HCT116 (cell line): ENCODE measurements at regions not wholly inside any gene's neighbourhood (a gene's known extent, or its start where the extent isn't known, plus 50 kb on each side); places are given as distances from the start of the nearest gene placed in this dataset.

Source experiments
- ATAC-seq: fragments of 200-7000 bp; cut with Tn5 transposase; 2 replicates; pipeline ENCODE4 v1.9.1; 2020; ENCODE audit warnings: mild to moderate bottlenecking, moderate library complexity
- BruUV-seq: library from RNA; stranded (reverse); fragments of 400-500 nt; replicated peaks from 2 replicates; lab custom pipeline; 2021; lab: Mats Ljungman, UMichigan
- CTCF ChIA-PET: fragments of 300-600 bp; sonication (Branson Sonifier 250); formaldehyde crosslinking; loops from one replicate; lab custom pipeline; 2021; ENCODE audit warnings: antibody characterized with exemption; lab: Charles Lee
- POLR2A ChIA-PET: fragments of 300-600, 350-600 bp; sonication (Branson Sonifier 250); formaldehyde crosslinking; loops from one replicate; lab custom pipeline; 2021; ENCODE audit warnings: antibody characterized with exemption; lab: Charles Lee
- RAD21 ChIA-PET, 2 experiments: fragments of 300-600 bp; sonication (Branson Sonifier 250); formaldehyde crosslinking; loops; one replicate each; lab custom pipeline; 2023; ENCODE audit warnings: low total read pairs in 2 of 2; ENCODE audit not compliant: uncharacterized antibody in 2 of 2, unreplicated experiment in 2 of 2, low non-redundant PET in 1 of 2; lab: Charles Lee
- DNase-seq: peaks from one replicate; pipeline ENCODE4 v3.0.0-alpha.2; 2010; ENCODE audit warnings: low read depth, low spot score
- H2AFZ ChIP-seq: fragments of 200-600 bp; shearing (Covaris generic), sonication (generic); 2 replicates; pipeline ENCODE4 v1.6.1; 2017; ENCODE audit warnings: low read depth, mixed run types, mixed read lengths, antibody characterized with exemption, low read length; ENCODE audit not compliant: poor library complexity, severe bottlenecking
- H3K27ac ChIP-seq: 2 replicates; pipeline ENCODE4 v1.5.1; 2012; ENCODE audit warnings: low read depth, low read length
- H3K27me3 ChIP-seq: fragments of 200-600 bp; sonication (generic); 2 replicates; pipeline ENCODE4 v1.6.1; 2016; ENCODE audit warnings: mixed run types, low read length, mixed read lengths; ENCODE audit not compliant: insufficient read depth
- H3K36me3 ChIP-seq, 2 experiments: fragments of 200-500 bp in 1 of 2; fragments of 200-600 bp in 1 of 2; sonication (Bioruptor generic) in 1 of 2; sonication (generic) in 1 of 2; 2 replicates each; pipeline versions ENCODE4 v1.5.1 to v1.6.1; 2014 to 2016; ENCODE audit warnings: low read length in 2 of 2, inconsistent platforms in 1 of 2, mixed read lengths in 1 of 2, mixed run types in 1 of 2; ENCODE audit not compliant: insufficient read depth in 2 of 2, control insufficient read depth in 1 of 2
- H3K4me1 ChIP-seq, 2 experiments: fragments of 200-600 bp in 1 of 2; sonication (generic) in 1 of 2; 2 replicates each; pipeline versions ENCODE4 v1.5.1 to v1.6.1; 2012 to 2017; ENCODE audit warnings: low read length in 2 of 2, inconsistent platforms in 1 of 2, mild to moderate bottlenecking in 1 of 2, mixed read lengths in 1 of 2, mixed run types in 1 of 2, moderate library complexity in 1 of 2; ENCODE audit not compliant: insufficient read depth in 2 of 2, control insufficient read depth in 1 of 2
- H3K4me2 ChIP-seq: fragments of 200-600 bp; sonication (generic); 2 replicates; pipeline ENCODE4 v1.6.1; 2017; ENCODE audit warnings: mixed run types, low read length, mixed read lengths
- H3K4me3 ChIP-seq, 2 experiments: fragments of 200-600 bp in 1 of 2; sonication (generic) in 1 of 2; replicated peaks in 1 of 2; 2 replicates each; pipeline ENCODE4 v1.5.1; 2011 to 2016; ENCODE audit warnings: low read length in 2 of 2, control low read depth in 1 of 2, low read depth in 1 of 2, mild to moderate bottlenecking in 1 of 2, mixed read lengths in 1 of 2, mixed run types in 1 of 2
- H3K79me2 ChIP-seq: fragments of 200-600 bp; sonication (generic); 2 replicates; pipeline ENCODE4 v1.6.1; 2017; ENCODE audit warnings: mild to moderate bottlenecking, mixed run types, low read length, moderate library complexity, mixed read lengths; ENCODE audit not compliant: insufficient read depth
- H3K9ac ChIP-seq: fragments of 200-600 bp; sonication (generic); 2 replicates; pipeline ENCODE4 v1.6.1; 2016; ENCODE audit warnings: low read length, mixed read lengths
- H3K9me2 ChIP-seq: fragments of 200-600 bp; sonication (generic), shearing (Covaris generic); 2 replicates; pipeline ENCODE4 v1.6.1; 2017; ENCODE audit warnings: mixed run types, mild to moderate bottlenecking, moderate library complexity; ENCODE audit not compliant: insufficient read depth
- H3K9me3 ChIP-seq, 2 experiments: fragments of 200-500 bp in 1 of 2; fragments of 200-600 bp in 1 of 2; sonication (Bioruptor generic) in 1 of 2; sonication (generic) in 1 of 2; 2 replicates each; pipeline ENCODE4 v1.6.1; 2014 to 2017; ENCODE audit warnings: low read length in 2 of 2, mixed read lengths in 2 of 2, inconsistent platforms in 1 of 2, low read depth in 1 of 2, mild to moderate bottlenecking in 1 of 2, mixed run types in 1 of 2, moderate library complexity in 1 of 2; ENCODE audit not compliant: control insufficient read depth in 1 of 2, insufficient read depth in 1 of 2
- H4K20me1 ChIP-seq: fragments of 200-600 bp; sonication (generic), shearing (Covaris generic); 2 replicates; pipeline ENCODE4 v1.6.1; 2017; ENCODE audit warnings: mixed run types, mild to moderate bottlenecking, moderate library complexity; ENCODE audit not compliant: insufficient read depth
- CBX3 ChIP-seq: IDR thresholded peaks from 2 replicates; pipeline ENCODE4 v1.6.1; 2012; ENCODE audit warnings: low read depth
- CEBPB ChIP-seq: IDR thresholded peaks from 2 replicates; pipeline ENCODE4 v1.6.1; 2012; ENCODE audit warnings: low read depth
- CTCF ChIP-seq, 3 experiments: fragments of 200-600 bp in 1 of 3; sonication (generic) in 1 of 3; IDR thresholded peaks in 2 of 3; conservative IDR thresholded peaks in 1 of 3; 2 replicates each; pipeline ENCODE4 v1.5.1; 2012 to 2017; ENCODE audit warnings: low read depth in 2 of 3, low read length in 2 of 3, antibody characterized with exemption in 1 of 3, borderline replicate concordance in 1 of 3, control low read depth in 1 of 3, mild to moderate bottlenecking in 1 of 3, mixed read lengths in 1 of 3, mixed run types in 1 of 3, moderate library complexity in 1 of 3; ENCODE audit not compliant: insufficient read depth in 1 of 3
- EGR1 ChIP-seq: IDR thresholded peaks from 2 replicates; pipeline ENCODE4 v1.6.1; 2012; ENCODE audit warnings: low read depth
- ELF1 ChIP-seq: IDR thresholded peaks from 2 replicates; pipeline ENCODE4 v1.6.1; 2012; ENCODE audit warnings: low read depth, borderline replicate concordance
- EZH2 ChIP-seq: fragments of 200-600 bp; sonication (generic); IDR thresholded peaks from 2 replicates; pipeline ENCODE4 v1.6.1; 2017; ENCODE audit warnings: antibody characterized with exemption, mixed run types
- EZH2phosphoT487 ChIP-seq: fragments of 200-600 bp; IDR thresholded peaks from 2 replicates; pipeline ENCODE4 v1.6.1; 2018; ENCODE audit warnings: antibody characterized with exemption, borderline replicate concordance
- FOSL1 ChIP-seq: IDR thresholded peaks from 2 replicates; pipeline ENCODE4 v1.6.1; 2012; ENCODE audit warnings: low read depth
- MAX ChIP-seq: IDR thresholded peaks from 2 replicates; pipeline ENCODE4 v1.6.1; 2012
- POLR2A ChIP-seq: IDR thresholded peaks from 2 replicates; pipeline ENCODE4 v1.7.0; 2011; ENCODE audit warnings: borderline replicate concordance; ENCODE audit not compliant: insufficient read depth, insufficient read length; ENCODE audit errors: extremely low read depth
- POLR2AphosphoS5 ChIP-seq: IDR thresholded peaks from 2 replicates; pipeline ENCODE4 v1.6.1; 2011; ENCODE audit warnings: mild to moderate bottlenecking, low read depth, low read length, moderate library complexity
- RAD21 ChIP-seq: IDR thresholded peaks from 2 replicates; pipeline ENCODE4 v1.6.1; 2012; ENCODE audit warnings: low read depth, mild to moderate bottlenecking
- SP1 ChIP-seq: IDR thresholded peaks from 2 replicates; pipeline ENCODE4 v1.6.1; 2012; ENCODE audit warnings: low read depth
- TCF7L2 ChIP-seq: IDR thresholded peaks from 2 replicates; pipeline ENCODE4 v1.7.0; 2011; ENCODE audit warnings: borderline replicate concordance, inconsistent platforms; ENCODE audit not compliant: insufficient read depth, insufficient read length; ENCODE audit errors: extremely low read depth
- ZBTB33 ChIP-seq: IDR thresholded peaks from 2 replicates; pipeline ENCODE4 v1.6.1; 2011; ENCODE audit warnings: mild to moderate bottlenecking, low read length, moderate library complexity; ENCODE audit not compliant: insufficient replicate concordance; ENCODE audit errors: extremely low read depth
- ZFX ChIP-seq: fragments of 450-650 bp; IDR thresholded peaks from 2 replicates; pipeline ENCODE4 v1.6.1; 2017
- ZNF274 ChIP-seq: fragments of 200-500 bp; sonication (Bioruptor generic); IDR thresholded peaks from 2 replicates; pipeline ENCODE4 v1.6.1; 2014; ENCODE audit warnings: mild to moderate bottlenecking, low read depth, low read length, inconsistent platforms
- intact Hi-C: fragments of 100-400 bp; cut with micrococcal nuclease; formaldehyde crosslinking; loops from 2 replicates; pipeline ENCODE4 v1.10.0; 2022
- TF ChIP-seq, protein P1 (sequence below): IDR thresholded peaks from 2 replicates; pipeline ENCODE4 v1.6.1; 2012

DNA sequence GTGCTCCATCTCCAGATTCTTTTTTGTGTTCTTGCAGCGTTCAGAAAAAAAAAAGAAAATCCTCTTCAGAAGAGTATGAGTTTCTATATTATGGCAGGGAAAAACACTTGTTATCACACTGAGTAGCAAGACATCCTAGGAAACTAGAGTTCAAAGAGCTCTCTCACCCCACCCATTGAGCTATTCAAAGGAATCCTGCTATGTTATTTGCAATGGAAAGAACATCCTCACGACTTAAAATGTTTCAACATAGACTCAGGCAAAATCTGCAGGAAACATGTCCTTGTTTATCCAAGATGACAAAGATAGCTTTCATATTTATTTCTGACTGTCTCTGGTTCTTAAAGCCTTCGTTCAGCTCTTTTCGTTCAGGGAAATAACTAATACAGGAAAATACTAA lies 331.6 kb upstream of the ANO5 start:
- RAD21 ChIA-PET = no interaction called here
- no peak overlapping the region for H2AFZ ChIP-seq
- no peak for TF ChIP-seq POLR2AphosphoS5
- TF ChIP-seq EGR1 = no peak
- no peak for TF ChIP-seq POLR2A
- no peak for TF ChIP-seq ZNF274
- TF ChIP-seq CEBPB = no peak
- TF ChIP-seq, all 23 proteins: peak for 0
- no peak for DNase-seq
- CTCF ChIA-PET = no interaction called here
- POLR2A ChIA-PET = no interaction called here
- Histone ChIP-seq H3K27me3 (no peaks in the 10 kb centered on the region), H3K4me1 (no peaks in the 10 kb centered on the region), H3K9me3 (peaks cover 3 to 6% of the 10 kb centered on the region in 2 experiments; a peak in 1 of 4 replicates), H3K4me3 (no peak overlapping the region), H3K9ac (no peak overlapping the region), H3K27ac (no peak overlapping the region), H3K9me2 (no peaks in the 10 kb centered on the region), H3K4me2 (no peak overlapping the region), H3K79me2 (no peaks in the 10 kb centered on the region), H4K20me1 (no peaks in the 10 kb centered on the region), H3K36me3 (no peaks in the 10 kb centered on the region)
- no TSS peak for BruUV-seq
- ATAC-seq = no peak
- intact Hi-C loops = no loop called here

DNA sequence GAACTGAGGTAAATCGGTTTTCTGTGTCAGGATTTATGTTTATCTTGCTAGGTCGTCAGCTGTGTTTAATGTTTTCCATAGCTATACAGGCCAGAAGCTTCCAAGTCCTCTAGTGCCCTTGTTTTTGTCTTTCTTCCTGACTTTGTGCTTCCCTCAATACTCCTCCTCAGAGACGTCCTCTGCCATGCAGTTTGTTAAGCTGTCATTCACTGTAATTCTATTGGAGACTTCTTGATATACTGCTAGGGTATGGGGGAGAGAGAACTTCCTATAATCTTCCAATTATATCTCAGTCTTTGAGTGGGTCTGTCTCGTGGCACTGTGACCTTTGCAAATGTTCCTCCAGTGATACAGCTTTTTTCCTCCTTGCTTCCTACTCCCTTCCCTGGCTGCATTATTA lies 327.3 kb upstream of the ANO5 start:
- H3K9ac ChIP-seq = no peak overlapping the region
- ChIA-PET RAD21 (no interaction called here), POLR2A (no interaction called here), CTCF (no interaction called here)
- H3K79me2 ChIP-seq = no peaks in the 10 kb centered on the region
- H3K36me3 ChIP-seq = no peaks in the 10 kb centered on the region
- H3K4me2 ChIP-seq = no peak overlapping the region
- H2AFZ ChIP-seq = no peak overlapping the region
- H4K20me1 ChIP-seq = no peaks in the 10 kb centered on the region
- no peak for ATAC-seq
- no peaks in the 10 kb centered on the region for H3K4me1 ChIP-seq
- no peak overlapping the region for H3K4me3 ChIP-seq
- BruUV-seq = no TSS peak
- DNase-seq = no peak
- TF ChIP-seq ZFX (no peak), CBX3 (no peak), TCF7L2 (no peak), FOSL1 (no peak), RAD21 (no peak), POLR2AphosphoS5 (no peak), POLR2A (no peak), ZBTB33 (no peak), EZH2 (no peak), SP1 (no peak), EZH2phosphoT487 (no peak), EGR1 (no peak), ZNF274 (no peak), CTCF (IDR thresholded peaks at IDR 0.05 in 2 of 3, conservative IDR thresholded peaks at IDR 0.05 in 1 of 3; ENCODE audit: borderline replicate concordance in 1 of 3, insufficient read depth in 1 of 3, low read depth in 2 of 3, low read length in 2 of 3) (no peak), ELF1 (no peak), MAX (no peak)
- TF ChIP-seq, protein P1, sequence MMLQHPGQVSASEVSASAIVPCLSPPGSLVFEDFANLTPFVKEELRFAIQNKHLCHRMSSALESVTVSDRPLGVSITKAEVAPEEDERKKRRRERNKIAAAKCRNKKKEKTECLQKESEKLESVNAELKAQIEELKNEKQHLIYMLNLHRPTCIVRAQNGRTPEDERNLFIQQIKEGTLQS = no peak
- no peaks in the 10 kb centered on the region for H3K9me2 ChIP-seq
- no peaks in the 10 kb centered on the region for H3K27me3 ChIP-seq
- intact Hi-C loops = no loop called here
- H3K9me3 ChIP-seq = peaks cover 3 to 6% of the 10 kb centered on the region in 2 experiments; a peak in 2 of 4 replicates
- no peak overlapping the region for H3K27ac ChIP-seq
